CD4-positive, alpha-beta T cell treated with Interleukin-15 for 4 hours (primary cell): ENCODE measurements at regions not wholly inside any gene's neighbourhood (a gene's known extent, or its start where the extent isn't known, plus 50 kb on each side); places are given as distances from the start of the nearest gene placed in this dataset.
"Not testable (repeated sequence)": the region's sequence is repeated elsewhere in the genome, so short reads cannot be mapped to it uniquely, and the experiment has no call there.

Experiments used
- DNase-seq: peaks from one replicate; pipeline ENCODE4 v3.0.0-alpha.2; 2020; ENCODE audit warnings: low spot score

- no peak for DNase-seq
These were observed 144.3 kb upstream of the KCNE2 start for GRCh38 chr21:34219334-34220060.

GRCh38 chr21:34220556-34221195 lies 143.1 kb upstream of the KCNE2 start:
- DNase-seq, result no peak

DNA sequence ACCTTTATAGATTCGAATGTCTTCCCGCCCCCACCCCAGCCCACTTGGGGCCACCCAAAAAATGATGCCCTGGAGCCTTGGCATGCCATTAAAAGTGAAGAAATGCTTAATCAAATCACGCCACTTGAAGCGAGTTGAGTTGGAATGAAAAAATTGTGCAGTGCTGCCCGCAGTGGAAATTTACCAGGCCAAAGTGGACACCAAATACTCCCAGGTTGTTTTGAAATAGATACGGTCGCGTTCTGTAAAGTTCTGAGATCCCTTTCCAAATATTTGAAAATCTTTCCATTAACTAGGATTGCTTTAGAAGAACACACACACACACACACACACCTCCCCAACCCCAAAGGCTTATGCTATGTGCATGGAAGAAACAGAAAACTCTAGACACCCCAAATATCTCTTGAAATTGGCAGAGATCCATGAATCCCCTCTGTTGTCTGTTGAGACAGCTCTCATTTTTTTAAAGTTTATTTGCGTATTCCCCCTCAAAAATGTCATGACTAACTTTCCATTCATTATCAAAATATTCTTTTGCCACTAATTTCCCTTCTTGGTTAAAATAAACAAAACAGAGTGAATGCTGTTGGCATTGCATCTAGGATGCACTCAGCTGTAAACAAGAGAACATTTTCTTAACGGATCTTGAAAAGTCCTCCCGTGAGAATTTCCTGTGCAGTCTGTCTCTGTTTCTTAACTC lies 142.3 kb upstream of the KCNE2 start:
- no peak for DNase-seq

GRCh38 chr21:34222031-34222335 lies 141.8 kb upstream of the KCNE2 start:
- DNase-seq, result no peak

DNA sequence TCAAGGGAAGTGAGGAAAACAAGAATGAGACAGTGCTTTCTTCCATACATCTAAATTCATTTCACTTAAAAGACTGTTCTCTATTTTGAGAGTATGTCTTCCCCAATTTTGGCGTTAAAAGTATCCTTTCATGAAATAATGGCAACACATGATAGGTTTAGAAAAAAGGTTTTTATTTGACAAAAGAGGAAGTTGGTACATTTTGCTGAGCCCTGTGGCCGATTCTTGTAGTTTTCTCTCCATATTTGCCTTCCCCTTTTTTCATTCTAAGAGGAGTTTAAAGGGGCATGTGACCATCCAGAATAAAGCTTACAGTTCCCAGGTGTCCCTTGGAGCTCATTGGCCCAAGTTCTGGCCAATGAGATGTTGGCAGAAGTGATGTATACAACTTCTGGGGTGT lies 140.4 kb upstream of the KCNE2 start:
- DNase-seq, result no peak

GRCh38 chr21:34227386-34227852 lies 136.4 kb upstream of the KCNE2 start:
- no peak for DNase-seq

GRCh38 chr21:34228792-34229191 lies 135.0 kb upstream of the KCNE2 start:
- DNase-seq, result no peak

DNA sequence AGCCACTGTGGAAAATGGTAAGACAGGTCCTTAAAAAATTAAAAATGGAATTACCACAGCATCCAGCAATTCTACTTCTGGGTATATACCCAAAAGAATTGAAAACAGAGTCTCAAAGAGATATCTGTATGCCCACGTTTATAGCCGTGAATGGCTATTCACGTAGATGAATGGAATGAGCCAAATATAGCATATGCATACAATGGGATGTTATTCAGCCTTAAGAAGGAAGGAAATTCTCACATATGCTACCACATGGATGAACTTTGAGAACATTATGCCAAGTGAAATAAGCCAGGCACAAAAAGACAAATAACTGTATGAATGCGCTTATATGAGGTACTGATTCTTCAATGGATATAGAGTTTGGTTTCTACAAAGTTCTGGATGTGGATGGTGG lies 134.5 kb upstream of the KCNE2 start:
- DNase-seq, result no peak

GRCh38 chr21:34233741-34234140 lies 130.1 kb upstream of the KCNE2 start:
- not testable (repeated sequence) for DNase-seq

GRCh38 chr21:34235514-34235913 lies 128.3 kb upstream of the KCNE2 start:
- DNase-seq, result no peak

- no peak for DNase-seq
These were observed 120.8 kb upstream of the KCNE2 start for GRCh38 chr21:34242973-34243372.

DNA sequence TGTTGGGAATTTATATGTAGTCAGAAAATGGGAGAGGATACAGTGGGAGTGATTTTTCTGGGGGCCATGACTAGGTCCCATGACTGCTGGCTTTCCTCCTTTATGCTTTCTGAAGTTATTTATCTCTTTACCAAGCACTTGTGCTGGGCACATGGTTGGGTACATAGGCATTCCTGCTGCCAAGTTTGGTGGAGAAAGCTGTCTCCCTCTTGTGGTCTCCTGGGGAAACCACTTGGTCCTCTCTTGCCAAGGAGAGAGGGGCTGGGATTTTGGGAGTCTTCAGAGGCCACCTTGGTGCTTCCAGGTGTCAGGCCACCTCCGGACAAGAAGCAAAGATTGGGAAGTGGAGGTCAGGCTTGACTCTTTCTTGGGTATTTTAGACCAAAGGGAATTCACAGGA lies 120.2 kb upstream of the KCNE2 start:
- DNase-seq, result peak; percentile 24

DNA sequence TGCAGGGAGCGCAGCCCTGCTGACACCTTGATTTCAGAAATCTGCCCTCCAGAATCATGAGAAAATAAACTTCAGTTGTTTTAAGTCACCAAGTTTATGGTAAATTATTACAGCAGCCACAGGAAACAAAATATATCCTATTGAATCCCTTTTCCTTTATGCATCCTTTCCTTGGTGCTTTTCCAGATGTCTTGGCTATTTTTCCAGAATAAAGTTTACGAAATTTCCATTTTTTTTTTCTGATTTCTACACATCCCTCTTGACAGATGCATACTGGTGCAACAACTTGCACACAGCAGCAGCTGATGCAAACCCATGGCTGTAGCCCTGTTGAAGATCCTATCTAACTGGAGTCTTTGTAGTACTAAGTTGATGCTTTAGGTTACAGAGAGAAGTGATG lies 111.1 kb upstream of the KCNE2 start:
- DNase-seq, result no peak

DNA sequence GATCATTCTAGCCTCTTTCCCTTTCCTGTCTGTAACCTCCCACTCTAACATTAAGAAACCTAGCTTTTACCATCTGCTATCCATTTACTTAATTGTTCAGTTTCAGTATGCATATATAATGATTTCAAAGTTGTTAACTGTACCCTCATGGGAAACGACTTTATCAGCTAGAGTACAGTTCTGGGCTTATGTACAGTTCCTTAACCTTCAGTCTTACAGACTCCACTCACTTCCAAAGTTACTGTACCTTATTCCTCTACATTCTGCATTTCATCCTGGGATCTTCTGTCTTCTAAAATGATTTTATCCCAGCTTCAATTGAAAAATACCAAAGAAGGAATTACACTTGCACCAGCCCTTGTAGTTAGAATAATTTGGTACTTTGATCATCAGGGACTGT lies 108.7 kb upstream of the KCNE2 start:
- DNase-seq, result no peak

DNA sequence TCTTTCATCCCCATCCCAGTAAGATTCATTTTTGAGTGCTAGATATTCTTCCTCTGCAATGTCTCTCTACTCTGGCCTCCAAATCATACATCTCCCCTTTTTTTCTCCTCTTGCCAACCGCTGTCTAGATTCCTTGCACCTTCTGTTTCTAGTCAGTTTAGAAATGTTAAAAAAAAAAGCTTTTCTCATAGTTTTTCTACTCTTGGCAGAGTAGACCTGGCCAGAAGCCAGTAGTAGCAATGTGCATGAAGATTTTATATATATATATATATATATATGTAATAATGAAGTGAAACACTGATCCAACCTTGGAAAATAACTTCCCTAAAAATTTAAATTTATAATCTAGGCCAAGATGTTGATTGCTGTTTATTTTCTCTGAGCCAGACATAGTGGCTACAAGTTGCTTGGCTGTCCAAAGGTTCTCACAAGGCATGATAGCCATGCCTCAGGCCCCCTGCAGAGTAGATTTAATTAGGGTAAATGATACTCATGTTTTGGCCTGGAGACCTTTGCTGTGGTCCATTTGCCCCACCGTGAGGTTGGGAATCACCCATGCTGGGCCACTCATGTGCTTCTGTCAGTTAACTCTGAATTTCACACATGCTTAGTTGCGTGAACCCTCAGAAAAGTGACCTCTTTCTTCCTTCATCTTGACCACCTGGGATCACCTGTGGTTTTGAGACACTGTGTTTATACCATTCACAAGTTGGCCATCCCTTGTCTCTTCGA lies 103.4 kb upstream of the KCNE2 start:
- no peak for DNase-seq

DNA sequence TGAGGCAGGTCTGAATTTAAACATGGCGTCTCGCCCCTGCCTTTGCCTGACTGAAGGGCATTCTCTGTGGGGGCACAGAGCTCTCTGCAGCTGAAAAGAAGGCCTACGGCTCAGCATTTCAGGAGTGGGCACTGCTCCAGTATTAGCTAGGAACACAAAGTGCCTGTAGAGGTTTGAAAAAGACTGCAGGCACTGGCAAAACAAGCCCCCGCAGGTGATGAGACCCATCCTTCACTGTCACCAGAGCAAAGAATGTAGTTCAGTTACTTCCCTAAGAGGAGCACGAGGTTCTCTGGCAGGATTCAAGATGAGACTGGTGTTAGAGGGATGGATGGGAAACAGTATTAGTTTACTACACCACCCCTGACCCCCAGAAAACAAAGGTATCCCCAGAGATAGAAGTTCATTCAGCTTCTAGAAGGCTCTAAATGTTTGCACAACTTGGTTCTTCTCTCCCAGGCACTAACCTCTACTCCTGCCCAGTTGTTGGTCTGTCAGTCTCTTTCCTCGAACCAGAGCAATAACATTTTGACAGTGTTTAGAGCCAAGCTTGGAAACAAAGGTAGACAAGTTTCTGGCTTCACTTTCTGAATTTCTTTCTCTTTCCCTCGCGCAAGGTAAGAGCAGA lies 101.9 kb upstream of the KCNE2 start:
- DNase-seq, result no peak

- DNase-seq, result no peak
These were observed 101.3 kb upstream of the KCNE2 start for GRCh38 chr21:34262469-34262845.

- DNase-seq, result no peak
These were observed 100.2 kb upstream of the KCNE2 start for GRCh38 chr21:34263629-34264028.

- DNase-seq, result no peak
These were observed 97.5 kb upstream of the KCNE2 start for GRCh38 chr21:34266351-34266750.

GRCh38 chr21:34268493-34268892 lies 95.3 kb upstream of the KCNE2 start:
- DNase-seq, result no peak

GRCh38 chr21:34270411-34270810 lies 93.4 kb upstream of the KCNE2 start:
- DNase-seq, result no peak

- DNase-seq, result no peak
These were observed 92.5 kb upstream of the KCNE2 start for GRCh38 chr21:34271189-34271851.
